K562 (cell line): ENCODE measurements at regions not wholly inside any gene's neighbourhood (a gene's known extent, or its start where the extent isn't known, plus 50 kb on each side); places are given as distances from the start of the nearest gene placed in this dataset.

Experiments
- CCNT2 ChIP-seq: IDR thresholded peaks from 2 replicates; pipeline ENCODE4 v1.6.1; 2011; ENCODE audit warnings: borderline replicate concordance, low read depth, mild to moderate bottlenecking, moderate library complexity, mixed read lengths, low read length; ENCODE audit not compliant: insufficient read length; ENCODE audit errors: extremely low read depth
- CHD1 ChIP-seq: fragments of 200-600 bp; sonication (generic); IDR thresholded peaks from one replicate; pipeline ENCODE4 v1.6.1; 2012; ENCODE audit warnings: mild to moderate bottlenecking, moderate library complexity, low read length, inconsistent platforms
- CHD4 ChIP-seq: fragments of 200-600 bp; sonication (generic); IDR thresholded peaks from 3 replicates; pipeline ENCODE4 v1.6.1; 2012; ENCODE audit warnings: low read depth, mild to moderate bottlenecking, mixed read lengths, low read length, inconsistent platforms; ENCODE audit not compliant: insufficient read depth, insufficient replicate concordance, poor library complexity, severe bottlenecking
- E2F3 ChIP-seq: fragments of 250-450 bp; sonication (Bioruptor Pico); IDR thresholded peaks from 2 replicates; pipeline ENCODE4 v1.4.0; 2020; ENCODE audit warnings: mild to moderate bottlenecking
- ETV1 ChIP-seq: fragments of 450-650 bp; conservative IDR thresholded peaks from 2 replicates; pipeline ENCODE4 v1.6.1; 2016; ENCODE audit warnings: missing genetic modification characterization, control low read depth, low read depth, missing compliant biosample characterization
- HLTF ChIP-seq: fragments of 450-650 bp; IDR thresholded peaks from 2 replicates; pipeline ENCODE4 v1.6.1; 2016
- IFI16 ChIP-seq: fragments of 250-450 bp; sonication (Bioruptor Pico); IDR thresholded peaks from 2 replicates; pipeline ENCODE4 v2.1.2; 2022; ENCODE audit warnings: mild to moderate bottlenecking, inconsistent platforms
- KAT7 ChIP-seq: sonication (generic); formaldehyde crosslinking; IDR thresholded peaks from 2 replicates; pipeline ENCODE4 v1.8.0; 2022; ENCODE audit warnings: missing genetic modification reagents, mild to moderate bottlenecking, borderline replicate concordance
- NFE2 ChIP-seq: IDR thresholded peaks from 2 replicates; pipeline ENCODE4 v1.6.1; 2014; ENCODE audit warnings: antibody characterized with exemption, low read depth
- RBM22 ChIP-seq: fragments of 200-400 bp; formaldehyde crosslinking; IDR thresholded peaks from 2 replicates; pipeline ENCODE4 v1.6.1; 2018; ENCODE audit warnings: low read length, low read depth; ENCODE audit not compliant: poor library complexity, severe bottlenecking
- ZNF184 ChIP-seq: sonication (generic); formaldehyde crosslinking; IDR thresholded peaks from 2 replicates; pipeline ENCODE4 v1.5.0; 2020; ENCODE audit warnings: missing genetic modification reagents
- TF ChIP-seq, protein P1 (sequence below): fragments of 250-450 bp; sonication (Bioruptor Pico); IDR thresholded peaks from 2 replicates; pipeline ENCODE4 v1.8.0; 2021; ENCODE audit warnings: mild to moderate bottlenecking, moderate library complexity

DNA sequence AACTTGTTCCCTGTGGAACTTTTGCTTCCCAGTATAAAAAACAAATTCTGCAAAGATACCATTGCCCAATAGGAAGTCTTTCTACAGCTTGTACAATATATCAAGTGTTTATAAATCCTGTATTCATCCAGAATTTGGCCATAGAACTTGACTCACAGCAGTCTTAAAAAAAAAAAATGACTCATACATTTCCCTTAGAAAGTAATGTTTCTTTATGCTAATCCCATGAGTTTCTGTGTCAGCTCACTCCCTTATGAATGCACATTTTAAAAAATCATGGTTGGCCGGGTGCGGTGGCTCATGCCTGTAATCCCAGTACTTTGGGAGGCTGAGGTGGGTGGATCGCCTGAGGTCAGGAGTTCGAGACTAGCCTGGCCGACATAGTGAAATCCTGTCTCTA, 89.3 kb upstream of the DMRT1 start (continued):
- TF ChIP-seq RBM22: no peak
- no peak for TF ChIP-seq CHD1
- TF ChIP-seq, protein P1, sequence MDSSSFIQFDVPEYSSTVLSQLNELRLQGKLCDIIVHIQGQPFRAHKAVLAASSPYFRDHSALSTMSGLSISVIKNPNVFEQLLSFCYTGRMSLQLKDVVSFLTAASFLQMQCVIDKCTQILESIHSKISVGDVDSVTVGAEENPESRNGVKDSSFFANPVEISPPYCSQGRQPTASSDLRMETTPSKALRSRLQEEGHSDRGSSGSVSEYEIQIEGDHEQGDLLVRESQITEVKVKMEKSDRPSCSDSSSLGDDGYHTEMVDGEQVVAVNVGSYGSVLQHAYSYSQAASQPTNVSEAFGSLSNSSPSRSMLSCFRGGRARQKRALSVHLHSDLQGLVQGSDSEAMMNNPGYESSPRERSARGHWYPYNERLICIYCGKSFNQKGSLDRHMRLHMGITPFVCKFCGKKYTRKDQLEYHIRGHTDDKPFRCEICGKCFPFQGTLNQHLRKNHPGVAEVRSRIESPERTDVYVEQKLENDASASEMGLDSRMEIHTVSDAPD: no peak
- no peak for TF ChIP-seq HLTF
- TF ChIP-seq KAT7 (CRISPR knock-in tag): no peak
- TF ChIP-seq E2F3 (CRISPR knock-in tag): no peak
- TF ChIP-seq NFE2: no peak
- TF ChIP-seq CCNT2: no peak
- TF ChIP-seq IFI16 (CRISPR knock-in tag): no peak
- no peak for TF ChIP-seq ZNF184 (CRISPR knock-in tag)
- TF ChIP-seq ETV1 (tag): no peak
- TF ChIP-seq CHD4: no peak
